ENCODE measurements at regions not wholly inside any gene's neighbourhood (a gene's known extent, or its start where the extent isn't known, plus 50 kb on each side); places are given as distances from the start of the nearest gene placed in this dataset.

DNA sequence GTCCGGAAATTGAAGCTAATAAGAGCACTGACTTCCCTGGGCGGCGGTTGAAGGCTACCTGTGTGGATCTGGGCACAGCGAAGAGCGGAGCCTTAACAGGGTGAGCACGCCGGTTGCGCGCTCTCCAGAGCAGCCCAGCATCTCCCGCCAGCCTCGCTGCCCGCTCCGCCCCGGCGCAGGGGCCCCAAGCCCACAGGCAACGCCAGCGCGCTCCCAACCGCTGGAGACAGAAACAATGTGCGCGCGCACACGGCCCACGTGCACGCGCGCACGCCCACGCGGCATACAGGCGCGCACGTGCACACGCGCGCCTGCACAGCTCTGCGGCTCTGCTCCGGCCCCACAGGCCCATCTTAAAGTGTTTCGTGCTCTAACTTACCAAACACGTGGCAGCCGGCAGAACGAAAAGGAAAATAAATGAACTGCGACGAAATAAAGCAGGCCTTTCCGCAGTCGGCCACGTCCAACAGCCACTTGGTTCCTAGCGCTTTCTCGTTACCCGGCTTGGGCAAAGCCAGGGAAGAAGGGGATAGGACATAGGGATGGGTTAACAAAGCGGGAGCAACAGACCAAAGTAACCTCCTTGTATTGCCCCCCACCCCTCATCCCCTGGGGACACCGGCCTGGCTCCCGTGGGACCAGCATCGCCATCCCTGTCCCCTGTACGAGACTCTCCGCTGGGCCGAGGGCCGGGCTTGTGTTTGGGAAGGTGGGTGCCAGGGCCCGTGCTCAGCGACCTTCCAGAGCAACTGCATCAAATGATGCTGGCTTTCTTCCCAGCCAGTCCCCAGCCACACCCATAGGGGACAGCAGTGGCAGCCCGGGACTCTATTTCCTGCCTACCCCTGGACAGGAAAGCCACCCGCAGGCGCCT is 203.7 kb downstream of the ABHD5 start:
- H3F3A ChIP-seq (ENCODE audit: insufficient read depth, low read length), result no peaks in the 10 kb centered on the region
- no peaks in the 10 kb centered on the region for H4K20me1 ChIP-seq (ENCODE audit: insufficient read depth, low read length)
- H3K27ac ChIP-seq (ENCODE audit: low read depth, low read length, poor library complexity, severe bottlenecking), result no peak overlapping the region
- no peaks in the 10 kb centered on the region for H3K9me2 ChIP-seq (ENCODE audit: low read depth, low read length)
- peaks cover 4% of the 10 kb centered on the region; the same call in 1 of the 2 replicates for H3K27me3 ChIP-seq (ENCODE audit: insufficient read depth, low read length)
- H3K4me3 ChIP-seq (ENCODE audit: low read depth, low read length, poor library complexity, severe bottlenecking), result peak overlapping the region; percentile 53
- H3K79me2 ChIP-seq (ENCODE audit: insufficient read depth, low read length), result no peaks in the 10 kb centered on the region
- H2AFZ ChIP-seq (ENCODE audit: low read length), result no peak overlapping the region
- no peak for TF ChIP-seq EZH2 (IDR thresholded peaks at IDR 0.05; ENCODE audit: borderline replicate concordance, low read length)
- 0 out of 2 replicates have a peak, but pooled peaks cover 3% of the 10 kb centered on the region for H3K9me3 ChIP-seq (ENCODE audit: low read length)
- peaks cover 33% of the 10 kb centered on the region for H3K4me1 ChIP-seq (ENCODE audit: insufficient read depth, low read length, severe bottlenecking)
- no peaks in the 10 kb centered on the region; the same call in 1 of the 2 replicates for H3K36me3 ChIP-seq (ENCODE audit: insufficient read depth, low read length)
- H3K9ac ChIP-seq (ENCODE audit: low read length), result no peak overlapping the region
- peak overlapping the region; percentile 62 for H3K4me2 ChIP-seq (ENCODE audit: low read length)

DNA sequence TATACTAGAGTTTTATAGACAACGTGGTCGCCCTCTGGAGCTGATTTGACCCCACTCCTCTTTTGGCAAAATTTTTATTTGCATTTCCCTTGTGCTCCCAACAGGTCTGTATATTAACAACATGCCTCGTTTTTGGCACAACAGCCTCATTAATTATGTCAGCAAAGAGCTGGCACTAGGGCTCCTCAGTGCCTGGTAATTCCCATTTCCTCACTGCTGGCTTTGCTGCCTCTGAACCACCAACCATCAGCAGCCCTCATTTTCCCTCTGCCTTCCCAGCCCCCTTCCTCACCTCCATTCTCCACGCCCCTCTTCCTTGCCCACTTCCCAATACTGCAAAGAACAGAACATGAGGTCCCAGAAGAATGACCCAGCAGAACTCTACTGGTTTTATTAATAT is 204.8 kb downstream of the ABHD5 start:
- H3K9me3 ChIP-seq (ENCODE audit: low read length), result 0 out of 2 replicates have a peak, but pooled peaks cover 3% of the 10 kb centered on the region
- no peak overlapping the region for H3K4me2 ChIP-seq (ENCODE audit: low read length)
- no peak overlapping the region for H2AFZ ChIP-seq (ENCODE audit: low read length)
- H3K36me3 ChIP-seq (ENCODE audit: insufficient read depth, low read length), result no peaks in the 10 kb centered on the region; the same call in 1 of the 2 replicates
- H3K4me3 ChIP-seq (ENCODE audit: low read depth, low read length, poor library complexity, severe bottlenecking), result no peak overlapping the region
- peaks cover 4% of the 10 kb centered on the region; the same call in 1 of the 2 replicates for H3K27me3 ChIP-seq (ENCODE audit: insufficient read depth, low read length)
- H3K9ac ChIP-seq (ENCODE audit: low read length), result no peak overlapping the region
- peaks cover 33% of the 10 kb centered on the region for H3K4me1 ChIP-seq (ENCODE audit: insufficient read depth, low read length, severe bottlenecking)
- no peaks in the 10 kb centered on the region for H3K79me2 ChIP-seq (ENCODE audit: insufficient read depth, low read length)
- H3K27ac ChIP-seq (ENCODE audit: low read depth, low read length, poor library complexity, severe bottlenecking), result no peak overlapping the region
- H3F3A ChIP-seq (ENCODE audit: insufficient read depth, low read length), result no peaks in the 10 kb centered on the region
- H3K9me2 ChIP-seq (ENCODE audit: low read depth, low read length), result no peaks in the 10 kb centered on the region
- TF ChIP-seq, protein P1, sequence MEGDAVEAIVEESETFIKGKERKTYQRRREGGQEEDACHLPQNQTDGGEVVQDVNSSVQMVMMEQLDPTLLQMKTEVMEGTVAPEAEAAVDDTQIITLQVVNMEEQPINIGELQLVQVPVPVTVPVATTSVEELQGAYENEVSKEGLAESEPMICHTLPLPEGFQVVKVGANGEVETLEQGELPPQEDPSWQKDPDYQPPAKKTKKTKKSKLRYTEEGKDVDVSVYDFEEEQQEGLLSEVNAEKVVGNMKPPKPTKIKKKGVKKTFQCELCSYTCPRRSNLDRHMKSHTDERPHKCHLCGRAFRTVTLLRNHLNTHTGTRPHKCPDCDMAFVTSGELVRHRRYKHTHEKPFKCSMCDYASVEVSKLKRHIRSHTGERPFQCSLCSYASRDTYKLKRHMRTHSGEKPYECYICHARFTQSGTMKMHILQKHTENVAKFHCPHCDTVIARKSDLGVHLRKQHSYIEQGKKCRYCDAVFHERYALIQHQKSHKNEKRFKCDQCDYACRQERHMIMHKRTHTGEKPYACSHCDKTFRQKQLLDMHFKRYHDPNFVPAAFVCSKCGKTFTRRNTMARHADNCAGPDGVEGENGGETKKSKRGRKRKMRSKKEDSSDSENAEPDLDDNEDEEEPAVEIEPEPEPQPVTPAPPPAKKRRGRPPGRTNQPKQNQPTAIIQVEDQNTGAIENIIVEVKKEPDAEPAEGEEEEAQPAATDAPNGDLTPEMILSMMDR (IDR thresholded peaks at IDR 0.05; ENCODE audit: low read length), result no peak
- no peak for TF ChIP-seq EZH2 (IDR thresholded peaks at IDR 0.05; ENCODE audit: borderline replicate concordance, low read length)
- no peaks in the 10 kb centered on the region for H4K20me1 ChIP-seq (ENCODE audit: insufficient read depth, low read length)

DNA sequence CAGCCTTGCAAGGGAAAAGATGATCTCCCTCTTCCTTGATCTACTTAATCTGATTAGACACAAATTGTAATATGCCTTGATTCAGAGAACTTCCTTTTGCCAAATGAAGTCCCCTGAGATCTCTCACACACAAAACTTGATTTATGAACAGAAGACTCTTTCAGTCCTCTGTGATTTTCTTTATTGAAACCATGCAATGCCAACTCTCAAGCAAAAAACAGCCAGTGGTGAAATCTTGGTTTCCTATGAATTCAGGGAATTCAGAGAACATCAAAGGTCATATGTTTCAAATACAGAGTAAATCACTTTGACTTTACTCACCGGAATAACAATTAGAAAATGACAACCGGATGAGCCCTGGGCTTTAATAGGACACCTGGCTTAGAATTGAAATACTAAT is 211.7 kb downstream of the ABHD5 start:
- no peak overlapping the region for H3K4me3 ChIP-seq (ENCODE audit: low read depth, low read length, poor library complexity, severe bottlenecking)

More for the DNA sequence above, 211.7 kb downstream of the ABHD5 start:
- Histone ChIP-seq H3F3A (ENCODE audit: insufficient read depth, low read length) (no peaks in the 10 kb centered on the region), H3K79me2 (ENCODE audit: insufficient read depth, low read length) (no peaks in the 10 kb centered on the region), H3K36me3 (ENCODE audit: insufficient read depth, low read length) (no peaks in the 10 kb centered on the region), H3K27me3 (ENCODE audit: insufficient read depth, low read length) (peaks cover 4% of the 10 kb centered on the region; the same call in 1 of the 2 replicates), H3K9me2 (ENCODE audit: low read depth, low read length) (no peaks in the 10 kb centered on the region), H3K27ac (ENCODE audit: low read depth, low read length, poor library complexity, severe bottlenecking) (no peak overlapping the region), H2AFZ (ENCODE audit: low read length) (no peak overlapping the region), H4K20me1 (ENCODE audit: insufficient read depth, low read length) (no peaks in the 10 kb centered on the region), H3K9me3 (ENCODE audit: low read length) (no peaks in the 10 kb centered on the region), H3K4me2 (ENCODE audit: low read length) (no peak overlapping the region), H3K9ac (ENCODE audit: low read length) (no peak overlapping the region), H3K4me1 (ENCODE audit: insufficient read depth, low read length, severe bottlenecking) (no peaks in the 10 kb centered on the region)
- TF ChIP-seq EZH2 (IDR thresholded peaks at IDR 0.05; ENCODE audit: borderline replicate concordance, low read length), result no peak
- TF ChIP-seq, protein P1 (IDR thresholded peaks at IDR 0.05; ENCODE audit: low read length), result no peak
